Liver (tissue), 8 donors: ENCODE measurements at regions not wholly inside any gene's neighbourhood (a gene's known extent, or its start where the extent isn't known, plus 50 kb on each side); places are given as distances from the start of the nearest gene placed in this dataset.

Experiments
- DNase-seq: peaks from one replicate; pipeline ENCODE4 v3.0.0-alpha.2; 2017; ENCODE audit warnings: low spot score
- H3K27ac ChIP-seq, 2 donors: one replicate each; pipeline ENCODE4 v1.7.0; 2013; ENCODE audit warnings: inconsistent platforms in 2 of 2, low read length in 2 of 2, control low read depth in 1 of 2, low read depth in 1 of 2, mild to moderate bottlenecking in 1 of 2
- H3K27me3 ChIP-seq, 4 donors: one replicate each; pipeline versions ENCODE4 v1.6.1 to v1.7.0; 2013; ENCODE audit warnings: low read length in 3 of 4, inconsistent platforms in 1 of 4, mild to moderate bottlenecking in 1 of 4, moderate library complexity in 1 of 4; ENCODE audit not compliant: control insufficient read depth in 4 of 4, insufficient read depth in 4 of 4
- H3K36me3 ChIP-seq, 4 donors: one replicate each; pipeline versions ENCODE4 v1.6.1 to v1.7.0; 2013; ENCODE audit warnings: low read length in 3 of 4, mild to moderate bottlenecking in 3 of 4, low read depth in 1 of 4, moderate library complexity in 1 of 4; ENCODE audit not compliant: control insufficient read depth in 4 of 4, insufficient read depth in 3 of 4
- H3K4me1 ChIP-seq, 4 donors: one replicate each; pipeline versions ENCODE4 v1.6.1 to v1.7.0; 2013; ENCODE audit warnings: low read length in 3 of 4, mild to moderate bottlenecking in 3 of 4, moderate library complexity in 1 of 4; ENCODE audit not compliant: control insufficient read depth in 4 of 4, insufficient read depth in 4 of 4
- H3K4me3 ChIP-seq, 3 donors: one replicate each; pipeline versions ENCODE4 v1.6.1 to v1.7.0; 2013; ENCODE audit warnings: low read length in 3 of 3, control low read depth in 1 of 3, low read depth in 1 of 3, mild to moderate bottlenecking in 1 of 3
- H3K9ac ChIP-seq, 2 donors: one replicate each; pipeline ENCODE4 v1.7.0; 2013; ENCODE audit warnings: low read length in 2 of 2, mild to moderate bottlenecking in 2 of 2, moderate library complexity in 2 of 2, control low read depth in 1 of 2, low read depth in 1 of 2
- H3K9me3 ChIP-seq, 4 donors: one replicate each; pipeline versions ENCODE4 v1.6.1 to v1.7.0; 2013; ENCODE audit warnings: low read length in 3 of 4; ENCODE audit not compliant: control insufficient read depth in 4 of 4
- CTCF ChIP-seq: fragments of 150-350 bp; IDR thresholded peaks from 2 replicates; pipeline ENCODE4 v1.5.1; 2017; ENCODE audit warnings: improper control_type of control experiment, low read depth, low read length; ENCODE audit not compliant: missing input control
- FOXA1 ChIP-seq: IDR thresholded peaks from 2 replicates; pipeline ENCODE4 v1.6.1; 2016; ENCODE audit warnings: antibody characterized with exemption
- FOXA2 ChIP-seq: IDR thresholded peaks from 2 replicates; pipeline ENCODE4 v1.6.1; 2016; ENCODE audit warnings: antibody characterized with exemption
- GABPA ChIP-seq, 2 donors: IDR thresholded peaks in 1 of 2; conservative IDR thresholded peaks in 1 of 2; 2 replicates each; pipeline ENCODE4 v1.6.1; 2016; ENCODE audit warnings: antibody characterized with exemption in 2 of 2, mild to moderate bottlenecking in 1 of 2, moderate library complexity in 1 of 2
- HNF4G ChIP-seq: IDR thresholded peaks from 2 replicates; pipeline ENCODE4 v1.6.1; 2016; ENCODE audit warnings: antibody characterized with exemption
- RAD21 ChIP-seq, 2 donors: IDR thresholded peaks; 2 replicates each; pipeline ENCODE4 v1.6.1; 2016; ENCODE audit warnings: antibody characterized with exemption in 2 of 2, mild to moderate bottlenecking in 2 of 2
- SP1 ChIP-seq: IDR thresholded peaks from 2 replicates; pipeline ENCODE4 v1.6.1; 2018; ENCODE audit warnings: antibody characterized with exemption, mild to moderate bottlenecking
- TAF1 ChIP-seq: conservative IDR thresholded peaks from 2 replicates; pipeline ENCODE4 v1.6.1; 2016; ENCODE audit warnings: antibody characterized with exemption, mild to moderate bottlenecking
- YY1 ChIP-seq: IDR thresholded peaks from 2 replicates; pipeline ENCODE4 v1.6.1; 2016; ENCODE audit warnings: antibody characterized with exemption, mild to moderate bottlenecking
- ZBTB33 ChIP-seq: IDR thresholded peaks from 2 replicates; pipeline ENCODE4 v1.6.1; 2016; ENCODE audit warnings: antibody characterized with exemption
- WGBS: extraction: QIAGEN DNeasy Blood & Tissue Kit; methylation state at CpG from one replicate; pipeline ENCODE4 v1.1.7; 2013; 5-methylcytosine and 5-hydroxymethylcytosine counted together
- TF ChIP-seq, protein P1 (sequence below): IDR thresholded peaks from 2 replicates; pipeline ENCODE4 v1.6.1; 2016; ENCODE audit warnings: antibody characterized with exemption
- TF ChIP-seq, protein P2 (sequence below): IDR thresholded peaks from 2 replicates; pipeline ENCODE4 v1.6.1; 2016; ENCODE audit warnings: antibody characterized with exemption, mild to moderate bottlenecking
- TF ChIP-seq, protein P3 (sequence below): IDR thresholded peaks from 2 replicates; pipeline ENCODE4 v1.6.1; 2016; ENCODE audit warnings: antibody characterized with exemption
- donor health status: healthy.
- donor health status: healthy.
- donor health status: healthy.
- donor health status: healthy.
- donor health status: healthy.

DNA sequence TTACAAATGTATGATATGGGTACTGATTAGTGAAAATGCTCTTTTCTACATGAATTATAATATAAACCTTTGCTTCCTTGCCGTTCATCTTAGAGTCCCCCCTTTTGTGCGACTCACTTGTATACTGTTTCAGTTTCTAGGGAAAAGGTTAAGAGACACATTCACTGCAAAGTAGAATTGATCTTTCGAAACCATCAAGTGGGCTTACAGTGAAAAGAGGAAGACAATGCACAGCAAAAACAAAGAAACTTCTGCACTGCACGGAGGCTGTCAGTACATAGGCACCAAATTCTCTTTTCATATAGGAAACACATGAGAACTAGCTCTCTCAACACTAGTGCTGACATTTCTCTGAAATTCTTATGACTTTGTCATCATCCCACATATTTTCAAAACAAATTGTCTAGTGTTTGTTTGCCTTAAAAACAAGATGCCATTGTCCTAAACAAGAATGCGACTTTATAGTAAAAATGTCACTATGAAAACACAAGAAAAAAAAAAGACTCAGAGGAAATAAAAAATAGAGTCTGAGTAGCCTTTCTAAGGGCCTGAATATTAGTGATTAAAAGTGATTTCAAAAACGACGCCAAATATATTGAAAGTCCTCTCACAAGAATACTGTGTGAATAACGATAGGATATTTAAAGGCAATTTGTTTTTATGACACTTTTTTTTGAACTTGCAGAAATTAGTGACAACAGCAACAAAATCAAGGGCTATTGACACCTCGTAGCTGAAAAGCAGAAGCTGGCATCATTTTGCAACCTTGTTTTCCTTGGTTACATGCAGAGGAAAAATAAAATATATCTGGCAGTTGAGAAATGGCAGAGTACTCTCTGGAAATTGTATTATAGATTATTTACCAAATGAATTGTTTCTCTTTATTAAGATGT is 827.0 kb downstream of the BCL11A start:
- DNase-seq, result no peak
- H3K27me3 ChIP-seq, result no peaks in the 10 kb centered on the region
- no peaks in the 10 kb centered on the region for H3K36me3 ChIP-seq
- H3K4me1 ChIP-seq, result no peaks in the 10 kb centered on the region
- no peak overlapping the region for H3K4me3 ChIP-seq
- no peak overlapping the region for H3K27ac ChIP-seq
- H3K9me3 ChIP-seq, result no peaks in the 10 kb centered on the region
- 73% methylated on average over 9 of the region's 9 CpGs for WGBS
- TF ChIP-seq RAD21 (IDR thresholded peaks at IDR 0.05), result no peak
- TF ChIP-seq FOXA2, result no peak
- no peak for TF ChIP-seq YY1
- TF ChIP-seq TAF1, result no peak
- TF ChIP-seq CTCF, result no peak
- no peak for TF ChIP-seq GABPA (IDR thresholded peaks at IDR 0.05 in 1 of 2, conservative IDR thresholded peaks at IDR 0.05 in 1 of 2)
- TF ChIP-seq FOXA1, result no peak
- no peak for TF ChIP-seq HNF4G
- TF ChIP-seq, protein P1, sequence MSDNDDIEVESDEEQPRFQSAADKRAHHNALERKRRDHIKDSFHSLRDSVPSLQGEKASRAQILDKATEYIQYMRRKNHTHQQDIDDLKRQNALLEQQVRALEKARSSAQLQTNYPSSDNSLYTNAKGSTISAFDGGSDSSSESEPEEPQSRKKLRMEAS, result no peak
- TF ChIP-seq, protein P2, sequence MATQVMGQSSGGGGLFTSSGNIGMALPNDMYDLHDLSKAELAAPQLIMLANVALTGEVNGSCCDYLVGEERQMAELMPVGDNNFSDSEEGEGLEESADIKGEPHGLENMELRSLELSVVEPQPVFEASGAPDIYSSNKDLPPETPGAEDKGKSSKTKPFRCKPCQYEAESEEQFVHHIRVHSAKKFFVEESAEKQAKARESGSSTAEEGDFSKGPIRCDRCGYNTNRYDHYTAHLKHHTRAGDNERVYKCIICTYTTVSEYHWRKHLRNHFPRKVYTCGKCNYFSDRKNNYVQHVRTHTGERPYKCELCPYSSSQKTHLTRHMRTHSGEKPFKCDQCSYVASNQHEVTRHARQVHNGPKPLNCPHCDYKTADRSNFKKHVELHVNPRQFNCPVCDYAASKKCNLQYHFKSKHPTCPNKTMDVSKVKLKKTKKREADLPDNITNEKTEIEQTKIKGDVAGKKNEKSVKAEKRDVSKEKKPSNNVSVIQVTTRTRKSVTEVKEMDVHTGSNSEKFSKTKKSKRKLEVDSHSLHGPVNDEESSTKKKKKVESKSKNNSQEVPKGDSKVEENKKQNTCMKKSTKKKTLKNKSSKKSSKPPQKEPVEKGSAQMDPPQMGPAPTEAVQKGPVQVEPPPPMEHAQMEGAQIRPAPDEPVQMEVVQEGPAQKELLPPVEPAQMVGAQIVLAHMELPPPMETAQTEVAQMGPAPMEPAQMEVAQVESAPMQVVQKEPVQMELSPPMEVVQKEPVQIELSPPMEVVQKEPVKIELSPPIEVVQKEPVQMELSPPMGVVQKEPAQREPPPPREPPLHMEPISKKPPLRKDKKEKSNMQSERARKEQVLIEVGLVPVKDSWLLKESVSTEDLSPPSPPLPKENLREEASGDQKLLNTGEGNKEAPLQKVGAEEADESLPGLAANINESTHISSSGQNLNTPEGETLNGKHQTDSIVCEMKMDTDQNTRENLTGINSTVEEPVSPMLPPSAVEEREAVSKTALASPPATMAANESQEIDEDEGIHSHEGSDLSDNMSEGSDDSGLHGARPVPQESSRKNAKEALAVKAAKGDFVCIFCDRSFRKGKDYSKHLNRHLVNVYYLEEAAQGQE, result no peak
- TF ChIP-seq SP1, result no peak
- H3K9ac ChIP-seq, result no peak overlapping the region

DNA sequence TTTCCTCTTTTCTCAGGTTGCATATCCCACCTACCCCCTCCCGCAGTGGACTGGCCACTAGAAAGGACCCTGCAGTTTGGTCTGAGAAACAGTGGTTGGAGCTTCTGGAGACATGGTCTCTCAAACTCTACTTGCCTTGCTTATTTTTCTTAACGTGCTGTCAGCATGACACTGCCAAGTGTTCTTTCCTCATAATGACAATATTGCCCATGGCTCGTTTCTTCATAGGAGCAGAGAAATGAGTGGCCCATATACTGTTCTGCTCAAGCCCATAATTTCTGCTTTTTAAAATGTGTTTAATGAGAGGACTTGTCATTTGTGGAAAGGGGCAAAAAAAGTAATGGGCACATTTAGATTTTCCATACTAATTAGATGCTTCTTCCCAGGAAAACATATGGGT is 828.7 kb downstream of the BCL11A start:
- Histone ChIP-seq H3K27ac (no peak overlapping the region), H3K36me3 (no peaks in the 10 kb centered on the region), H3K9me3 (no peaks in the 10 kb centered on the region), H3K27me3 (no peaks in the 10 kb centered on the region), H3K9ac (no peak overlapping the region), H3K4me1 (no peaks in the 10 kb centered on the region), H3K4me3 (no peak overlapping the region)
- TF ChIP-seq ZBTB33, result no peak
- TF ChIP-seq FOXA1, result no peak
- TF ChIP-seq, protein P3, sequence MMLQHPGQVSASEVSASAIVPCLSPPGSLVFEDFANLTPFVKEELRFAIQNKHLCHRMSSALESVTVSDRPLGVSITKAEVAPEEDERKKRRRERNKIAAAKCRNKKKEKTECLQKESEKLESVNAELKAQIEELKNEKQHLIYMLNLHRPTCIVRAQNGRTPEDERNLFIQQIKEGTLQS, result no peak
- no peak for DNase-seq
- 78% methylated on average over 3 of the region's 3 CpGs for WGBS
